Neural crest cell (in vitro differentiated cells): ENCODE measurements at regions not wholly inside any gene's neighbourhood (a gene's known extent, or its start where the extent isn't known, plus 50 kb on each side); places are given as distances from the start of the nearest gene placed in this dataset.
A peak's percentile ranks its signal among the peaks of the same experiment; 100 is the strongest.

ENCODE experiments used
- DNase-seq: peaks from one replicate; pipeline ENCODE4 v3.0.0; 2021; ENCODE audit warnings: low read depth, mixed read lengths, low spot score
- H3K27ac Mint-ChIP-seq: one replicate; pipeline ENCODE4 v1.8.0; 2021; ENCODE audit warnings: mild to moderate bottlenecking, mixed read lengths; ENCODE audit not compliant: unreplicated experiment
- H3K27me3 Mint-ChIP-seq: 2 replicates; pipeline ENCODE4 v1.8.0; 2021; ENCODE audit warnings: low read depth, mild to moderate bottlenecking, mixed read lengths
- H3K36me3 Mint-ChIP-seq: 2 replicates; pipeline ENCODE4 v1.8.0; 2021; ENCODE audit warnings: low read depth, mild to moderate bottlenecking, mixed read lengths
- H3K4me1 Mint-ChIP-seq: 2 replicates; pipeline ENCODE4 v1.8.0; 2021; ENCODE audit warnings: mixed read lengths
- H3K4me3 Mint-ChIP-seq: one replicate; pipeline ENCODE4 v1.8.0; 2021; ENCODE audit warnings: mild to moderate bottlenecking, mixed read lengths
- H3K9me3 Mint-ChIP-seq: 2 replicates; pipeline ENCODE4 v1.8.0; 2021; ENCODE audit warnings: mixed read lengths
- TF ChIP-seq, protein P1 (sequence below): fragments of 200-600 bp; sonication (generic); conservative IDR thresholded peaks from 2 replicates; pipeline ENCODE4 v1.5.0; 2021; ENCODE audit warnings: antibody characterized with exemption, mild to moderate bottlenecking

- Mint-ChIP-seq H3K36me3 (no peaks in the 10 kb centered on the region), H3K27ac (no peak overlapping the region), H3K9me3 (no peaks in the 10 kb centered on the region), H3K4me3 (no peak overlapping the region), H3K27me3 (peaks cover 3% of the 10 kb centered on the region), H3K4me1 (no peaks in the 10 kb centered on the region)
- TF ChIP-seq, protein P1, sequence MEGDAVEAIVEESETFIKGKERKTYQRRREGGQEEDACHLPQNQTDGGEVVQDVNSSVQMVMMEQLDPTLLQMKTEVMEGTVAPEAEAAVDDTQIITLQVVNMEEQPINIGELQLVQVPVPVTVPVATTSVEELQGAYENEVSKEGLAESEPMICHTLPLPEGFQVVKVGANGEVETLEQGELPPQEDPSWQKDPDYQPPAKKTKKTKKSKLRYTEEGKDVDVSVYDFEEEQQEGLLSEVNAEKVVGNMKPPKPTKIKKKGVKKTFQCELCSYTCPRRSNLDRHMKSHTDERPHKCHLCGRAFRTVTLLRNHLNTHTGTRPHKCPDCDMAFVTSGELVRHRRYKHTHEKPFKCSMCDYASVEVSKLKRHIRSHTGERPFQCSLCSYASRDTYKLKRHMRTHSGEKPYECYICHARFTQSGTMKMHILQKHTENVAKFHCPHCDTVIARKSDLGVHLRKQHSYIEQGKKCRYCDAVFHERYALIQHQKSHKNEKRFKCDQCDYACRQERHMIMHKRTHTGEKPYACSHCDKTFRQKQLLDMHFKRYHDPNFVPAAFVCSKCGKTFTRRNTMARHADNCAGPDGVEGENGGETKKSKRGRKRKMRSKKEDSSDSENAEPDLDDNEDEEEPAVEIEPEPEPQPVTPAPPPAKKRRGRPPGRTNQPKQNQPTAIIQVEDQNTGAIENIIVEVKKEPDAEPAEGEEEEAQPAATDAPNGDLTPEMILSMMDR, result no peak
- DNase-seq, result no peak
These were observed 196.7 kb downstream of the IPMK start for GRCh38 chr10:58070956-58071355.

DNA sequence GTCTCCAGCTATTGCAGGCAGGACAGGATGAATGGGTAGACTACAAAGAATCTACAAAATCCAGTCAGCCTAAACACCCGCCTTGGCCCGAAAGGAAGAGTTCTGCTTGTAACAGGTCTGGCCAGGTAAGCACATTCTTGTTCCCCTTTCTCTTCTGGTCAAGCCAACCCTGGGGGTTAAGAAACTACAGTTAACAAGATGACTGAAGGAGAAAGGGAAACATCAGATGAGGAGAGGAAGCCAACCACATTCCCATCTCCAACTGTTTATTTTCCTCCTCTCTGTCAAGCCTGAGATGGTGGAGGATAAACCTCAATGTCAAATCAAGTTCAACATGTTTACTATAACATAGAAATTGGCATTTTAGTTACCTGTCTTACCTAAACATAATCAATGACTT lies 198.9 kb downstream of the IPMK start:
- TF ChIP-seq, protein P1, result no peak
- DNase-seq, result no peak
- Mint-ChIP-seq H3K4me1 (no peaks in the 10 kb centered on the region), H3K36me3 (no peaks in the 10 kb centered on the region), H3K27me3 (peaks cover 7% of the 10 kb centered on the region), H3K9me3 (no peaks in the 10 kb centered on the region), H3K4me3 (no peak overlapping the region), H3K27ac (no peak overlapping the region)

DNA sequence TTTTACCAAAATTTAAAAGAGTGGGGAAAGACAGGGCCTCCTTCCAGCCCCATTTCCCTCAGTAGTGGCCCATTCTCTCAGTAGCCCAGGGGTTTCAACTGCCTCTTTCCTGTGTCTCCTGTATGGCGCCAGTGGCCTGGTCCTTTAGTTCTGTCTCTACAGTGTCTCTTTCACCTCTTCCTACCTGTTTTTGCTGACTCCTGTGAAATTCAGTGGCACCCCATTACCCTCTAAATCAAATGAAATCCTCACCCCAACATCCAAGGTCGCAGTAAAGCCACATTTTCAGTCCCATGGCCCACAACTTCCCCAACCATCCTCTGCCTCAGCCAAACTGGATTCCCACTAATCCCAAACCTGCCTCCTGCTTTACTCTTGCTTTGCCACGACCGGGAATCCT lies 200.7 kb downstream of the IPMK start:
- peak overlapping the region; percentile 85 for H3K27ac Mint-ChIP-seq

GRCh38 chr10:58066126-58066525 lies 201.6 kb downstream of the IPMK start:
- no peak for DNase-seq
- H3K4me3 Mint-ChIP-seq, result no peak overlapping the region
- H3K9me3 Mint-ChIP-seq, result no peaks in the 10 kb centered on the region
- H3K27ac Mint-ChIP-seq, result no peak overlapping the region
- H3K4me1 Mint-ChIP-seq, result no peaks in the 10 kb centered on the region
- H3K27me3 Mint-ChIP-seq, result peaks cover 7% of the 10 kb centered on the region
- TF ChIP-seq, protein P1, result no peak
- H3K36me3 Mint-ChIP-seq, result no peaks in the 10 kb centered on the region

More for the DNA sequence above, 200.7 kb downstream of the IPMK start:
- H3K4me1 Mint-ChIP-seq, result no peaks in the 10 kb centered on the region
- H3K4me3 Mint-ChIP-seq, result no peak overlapping the region
- H3K36me3 Mint-ChIP-seq, result no peaks in the 10 kb centered on the region
- H3K27me3 Mint-ChIP-seq, result peaks cover 7% of the 10 kb centered on the region
- H3K9me3 Mint-ChIP-seq, result no peaks in the 10 kb centered on the region
- TF ChIP-seq, protein P1, result no peak
- no peak for DNase-seq

DNA sequence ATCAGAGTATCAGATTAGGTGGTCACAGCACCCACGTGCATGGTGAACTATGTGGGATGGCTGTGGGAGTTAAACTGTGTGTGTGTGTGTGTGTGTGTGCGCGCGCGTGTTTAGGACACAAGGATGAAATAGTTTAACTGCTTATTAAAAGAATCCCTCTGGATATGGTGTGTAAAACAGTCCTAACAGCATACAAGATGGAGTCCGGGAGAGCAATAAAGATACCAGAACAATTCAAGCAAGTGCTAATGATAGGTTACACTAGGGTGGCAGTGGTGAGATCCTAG lies 202.2 kb downstream of the IPMK start:
- H3K9me3 Mint-ChIP-seq, result no peaks in the 10 kb centered on the region
- DNase-seq, result no peak
- H3K36me3 Mint-ChIP-seq, result no peaks in the 10 kb centered on the region
- no peak overlapping the region for H3K4me3 Mint-ChIP-seq
- H3K4me1 Mint-ChIP-seq, result no peaks in the 10 kb centered on the region
- TF ChIP-seq, protein P1, result no peak
- no peak overlapping the region for H3K27ac Mint-ChIP-seq
- H3K27me3 Mint-ChIP-seq, result peaks cover 7% of the 10 kb centered on the region
